ENCODE measurements at regions not wholly inside any gene's neighbourhood (a gene's known extent, or its start where the extent isn't known, plus 50 kb on each side); places are given as distances from the start of the nearest gene placed in this dataset.

DNA sequence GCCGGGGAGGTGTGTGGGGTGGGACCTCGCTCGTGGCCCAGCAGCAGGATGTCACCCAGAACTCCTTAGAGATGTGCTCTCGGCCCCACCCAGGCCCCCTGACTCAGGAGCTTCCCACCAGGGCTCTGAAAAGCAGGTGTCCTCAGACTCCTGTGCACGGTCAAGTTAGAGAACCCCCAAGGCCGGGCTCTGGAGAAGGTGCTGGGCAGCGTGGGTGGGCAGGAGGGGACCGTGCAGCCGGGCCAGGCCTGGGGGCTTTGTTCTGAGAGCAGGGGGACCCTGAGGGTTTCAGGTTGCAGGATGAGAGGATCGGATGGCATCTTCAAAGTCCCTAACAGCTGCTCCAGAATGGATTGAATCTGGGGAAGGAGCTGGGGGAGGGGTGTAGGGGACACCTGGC, 164.4 kb upstream of the CIBAR2 start:
- Mint-ChIP-seq H3K4me1 (peaks cover 57% of the 10 kb centered on the region), H3K9me3 (no peaks in the 10 kb centered on the region), H3K27me3 (ENCODE audit: low read depth, poor library complexity) (peaks cover 38% of the 10 kb centered on the region), H3K4me3 (no peak overlapping the region), H3K36me3 (ENCODE audit: low read depth) (no peaks in the 10 kb centered on the region), H3K27ac (no peak overlapping the region)
- DNase-seq, result no peak
- TF ChIP-seq, protein P1, sequence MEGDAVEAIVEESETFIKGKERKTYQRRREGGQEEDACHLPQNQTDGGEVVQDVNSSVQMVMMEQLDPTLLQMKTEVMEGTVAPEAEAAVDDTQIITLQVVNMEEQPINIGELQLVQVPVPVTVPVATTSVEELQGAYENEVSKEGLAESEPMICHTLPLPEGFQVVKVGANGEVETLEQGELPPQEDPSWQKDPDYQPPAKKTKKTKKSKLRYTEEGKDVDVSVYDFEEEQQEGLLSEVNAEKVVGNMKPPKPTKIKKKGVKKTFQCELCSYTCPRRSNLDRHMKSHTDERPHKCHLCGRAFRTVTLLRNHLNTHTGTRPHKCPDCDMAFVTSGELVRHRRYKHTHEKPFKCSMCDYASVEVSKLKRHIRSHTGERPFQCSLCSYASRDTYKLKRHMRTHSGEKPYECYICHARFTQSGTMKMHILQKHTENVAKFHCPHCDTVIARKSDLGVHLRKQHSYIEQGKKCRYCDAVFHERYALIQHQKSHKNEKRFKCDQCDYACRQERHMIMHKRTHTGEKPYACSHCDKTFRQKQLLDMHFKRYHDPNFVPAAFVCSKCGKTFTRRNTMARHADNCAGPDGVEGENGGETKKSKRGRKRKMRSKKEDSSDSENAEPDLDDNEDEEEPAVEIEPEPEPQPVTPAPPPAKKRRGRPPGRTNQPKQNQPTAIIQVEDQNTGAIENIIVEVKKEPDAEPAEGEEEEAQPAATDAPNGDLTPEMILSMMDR (IDR thresholded peaks at IDR 0.05), result no peak

DNA sequence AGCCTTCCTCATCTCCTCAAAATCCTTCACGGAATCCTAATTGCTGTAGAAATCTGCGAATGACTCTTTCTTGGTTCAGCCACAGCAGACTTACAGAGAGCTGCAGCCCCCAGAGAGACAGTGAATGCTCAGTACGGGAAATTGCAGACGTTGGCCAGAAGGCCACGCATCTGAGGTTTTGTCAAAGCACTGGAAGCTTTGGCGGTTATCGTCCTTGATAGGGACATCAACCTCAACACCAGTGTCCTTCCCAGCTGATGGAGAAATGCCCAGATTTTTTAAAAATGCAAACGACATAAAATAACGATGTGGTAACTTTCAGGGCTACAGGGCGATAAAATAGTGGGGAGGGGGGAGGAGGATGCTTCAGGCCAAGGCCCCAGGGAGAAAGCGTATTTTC, 166.6 kb upstream of the CIBAR2 start:
- TF ChIP-seq, protein P1 (IDR thresholded peaks at IDR 0.05), result no peak
- peak overlapping the region; percentile 61 for H3K27ac Mint-ChIP-seq
- peaks cover 63% of the 10 kb centered on the region for H3K4me1 Mint-ChIP-seq
- H3K27me3 Mint-ChIP-seq (ENCODE audit: low read depth, poor library complexity), result peaks cover 39% of the 10 kb centered on the region
- no peak overlapping the region for H3K4me3 Mint-ChIP-seq
- H3K9me3 Mint-ChIP-seq, result no peaks in the 10 kb centered on the region
- H3K36me3 Mint-ChIP-seq (ENCODE audit: low read depth), result no peaks in the 10 kb centered on the region
- DNase-seq, result no peak

DNA sequence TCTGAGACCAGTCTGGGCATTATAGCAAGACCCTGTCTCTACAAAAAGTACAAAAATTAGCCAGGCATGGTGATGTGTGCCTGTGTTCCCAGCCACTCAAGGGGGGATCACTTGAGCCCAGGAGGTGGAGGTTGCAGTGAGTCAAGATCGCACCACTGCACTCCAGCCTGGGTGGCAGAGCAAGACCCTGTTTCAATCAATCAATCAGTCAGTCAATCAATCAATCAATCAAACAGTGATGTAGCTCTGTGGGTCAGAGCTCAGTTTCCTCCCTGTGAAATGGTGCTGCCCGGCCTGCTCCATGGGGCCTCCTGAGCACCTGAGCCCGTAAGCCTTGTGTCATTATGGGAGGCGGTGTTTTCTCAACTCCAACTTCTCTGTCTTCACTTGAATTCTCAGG, 167.1 kb upstream of the CIBAR2 start:
- DNase-seq, result no peak
- no peaks in the 10 kb centered on the region for H3K9me3 Mint-ChIP-seq
- peaks cover 38% of the 10 kb centered on the region for H3K27me3 Mint-ChIP-seq (ENCODE audit: low read depth, poor library complexity)
- no peak overlapping the region for H3K27ac Mint-ChIP-seq
- no peaks in the 10 kb centered on the region for H3K36me3 Mint-ChIP-seq (ENCODE audit: low read depth)
- H3K4me3 Mint-ChIP-seq, result no peak overlapping the region
- TF ChIP-seq, protein P1 (IDR thresholded peaks at IDR 0.05), result no peak
- peaks cover 69% of the 10 kb centered on the region for H3K4me1 Mint-ChIP-seq

GRCh38 chr16:85279825-85280545, 167.7 kb upstream of the CIBAR2 start:
- no peak for DNase-seq
- Mint-ChIP-seq H3K27me3 (ENCODE audit: low read depth, poor library complexity) (peaks cover 38% of the 10 kb centered on the region), H3K36me3 (ENCODE audit: low read depth) (no peaks in the 10 kb centered on the region), H3K4me1 (peaks cover 71% of the 10 kb centered on the region), H3K27ac (no peak overlapping the region), H3K9me3 (no peaks in the 10 kb centered on the region), H3K4me3 (no peak overlapping the region)
- TF ChIP-seq, protein P1 (IDR thresholded peaks at IDR 0.05), result no peak

- peaks cover 71% of the 10 kb centered on the region for H3K4me1 Mint-ChIP-seq
- peaks cover 33% of the 10 kb centered on the region for H3K27me3 Mint-ChIP-seq (ENCODE audit: low read depth, poor library complexity)
- DNase-seq, result no peak
- H3K9me3 Mint-ChIP-seq, result no peaks in the 10 kb centered on the region
- H3K4me3 Mint-ChIP-seq, result no peak overlapping the region
- H3K36me3 Mint-ChIP-seq (ENCODE audit: low read depth), result no peaks in the 10 kb centered on the region
- no peak overlapping the region for H3K27ac Mint-ChIP-seq
- TF ChIP-seq, protein P1 (IDR thresholded peaks at IDR 0.05), result no peak
Measured at GRCh38 chr16:85281181-85281580, 168.9 kb upstream of the CIBAR2 start.

DNA sequence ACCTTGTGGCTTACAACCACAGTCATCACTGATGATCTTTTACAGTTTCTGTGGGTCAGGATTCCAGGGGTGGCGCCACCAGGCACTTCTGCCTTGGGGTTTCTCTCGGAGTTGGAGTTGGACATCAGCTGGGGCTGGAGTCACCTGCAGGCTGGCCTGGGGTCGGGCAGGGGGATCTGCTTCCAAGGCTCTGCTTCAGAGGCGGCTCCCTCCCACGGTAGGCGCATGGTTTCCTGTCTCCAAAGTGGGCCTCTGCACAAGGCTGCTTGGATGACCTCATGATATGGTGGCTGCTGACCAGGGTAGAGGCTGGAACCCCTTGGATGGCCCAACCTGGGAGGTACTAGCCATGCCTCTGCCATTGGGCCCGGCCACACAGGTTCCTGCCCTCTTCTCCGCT, 170.6 kb upstream of the CIBAR2 start:
- DNase-seq, result no peak
- Mint-ChIP-seq H3K27ac (no peak overlapping the region), H3K9me3 (no peaks in the 10 kb centered on the region), H3K27me3 (ENCODE audit: low read depth, poor library complexity) (peaks cover 37% of the 10 kb centered on the region), H3K4me3 (no peak overlapping the region), H3K4me1 (peaks cover 76% of the 10 kb centered on the region), H3K36me3 (ENCODE audit: low read depth) (no peaks in the 10 kb centered on the region)
- TF ChIP-seq, protein P1 (IDR thresholded peaks at IDR 0.05), result no peak

All from nephron progenitor cell (in vitro differentiated cells).